GM19438 (cell line): ENCODE measurements at regions not wholly inside any gene's neighbourhood (a gene's known extent, or its start where the extent isn't known, plus 50 kb on each side); places are given as distances from the start of the nearest gene placed in this dataset.
A peak's percentile ranks its signal among the peaks of the same experiment; 100 is the strongest.

Experiments
- ATAC-seq: cut with Tn5 transposase; IDR thresholded peaks from one replicate; pipeline ENCODE4 v1.9.1; 2021; ENCODE audit warnings: low read depth; ENCODE audit not compliant: unreplicated experiment

GRCh38 chr17:77358801-77359200, 218.0 kb downstream of the SEC14L1 start:
- ATAC-seq: no peak

DNA sequence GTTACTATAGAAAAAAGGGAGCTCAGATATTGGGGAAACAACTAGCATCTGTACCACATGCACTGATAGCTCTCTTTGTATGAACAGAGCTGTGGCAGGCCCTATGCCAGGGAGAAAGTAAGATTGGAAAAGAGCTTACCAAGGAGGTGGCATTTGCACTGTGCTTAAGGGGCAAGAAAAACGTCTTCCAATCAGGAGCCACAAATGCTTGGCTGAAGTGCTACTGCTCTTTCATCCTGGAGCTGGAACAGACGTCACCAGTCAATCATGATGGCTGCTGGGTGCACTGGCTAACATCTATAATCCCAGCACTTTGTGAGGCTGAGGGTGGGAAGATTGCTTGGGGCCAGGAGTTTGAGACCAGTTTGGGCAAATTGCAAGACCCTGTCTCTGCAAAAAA, 218.5 kb downstream of the SEC14L1 start:
- no peak for ATAC-seq

DNA sequence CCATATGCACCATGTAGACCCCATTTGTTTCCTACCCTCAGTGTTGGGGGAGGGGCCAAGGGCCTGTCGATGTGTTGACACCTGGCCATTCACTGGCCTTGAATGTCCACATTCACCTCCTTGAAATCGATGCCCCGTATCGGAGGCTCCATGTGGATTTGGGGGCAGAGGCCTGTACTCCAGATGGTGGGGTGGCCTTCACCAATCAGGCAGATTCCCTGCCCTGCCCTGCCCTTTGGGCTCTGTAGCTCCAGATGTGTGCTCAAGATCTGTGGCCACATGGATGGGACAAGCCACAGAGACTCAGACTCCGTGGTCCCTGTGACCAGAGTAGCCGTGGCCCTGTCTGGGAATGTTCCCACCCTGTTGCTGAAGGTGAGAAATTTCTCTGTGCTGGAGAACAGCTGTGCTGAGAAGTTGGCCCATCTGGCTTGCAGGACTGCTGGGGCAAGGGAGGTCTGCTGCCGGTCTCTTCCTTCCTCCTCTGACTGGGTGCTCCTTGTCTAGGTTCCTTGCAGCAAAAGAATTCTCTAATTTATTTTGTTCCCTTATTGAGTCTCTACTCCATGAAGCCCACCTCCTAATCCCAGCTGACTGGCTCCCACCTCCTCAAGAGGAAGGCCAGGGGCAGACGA, 221.3 kb downstream of the SEC14L1 start:
- ATAC-seq: no peak

DNA sequence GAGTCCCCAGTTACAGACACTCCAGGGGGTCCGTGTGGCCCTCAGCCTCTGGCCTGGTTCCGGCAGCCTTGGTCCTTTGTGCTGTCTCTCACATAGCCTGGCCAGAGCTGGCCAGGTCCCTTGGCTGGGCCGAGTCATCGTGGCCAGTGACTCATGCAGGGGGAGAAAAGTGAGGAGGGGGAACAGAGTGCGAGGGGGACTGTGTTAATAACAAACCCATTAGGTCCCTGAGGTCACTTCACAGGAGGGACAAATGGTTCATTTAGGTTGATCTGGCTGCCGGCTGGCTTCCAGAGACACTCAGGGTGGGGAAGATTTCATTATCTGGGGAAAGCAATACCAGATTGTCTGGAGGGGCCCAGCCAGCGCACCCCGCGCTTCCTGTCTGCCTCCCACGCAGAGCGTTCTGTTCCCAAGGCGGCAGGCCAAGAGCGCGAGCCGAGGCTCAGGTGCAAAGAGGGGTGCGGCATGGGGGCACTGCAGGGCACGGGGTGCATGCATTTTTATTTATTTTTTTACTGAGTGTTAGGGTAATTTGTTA, 223.1 kb downstream of the SEC14L1 start:
- ATAC-seq: no peak

GRCh38 chr17:77364381-77364911, 223.7 kb downstream of the SEC14L1 start:
- no peak for ATAC-seq

- no peak for ATAC-seq
Measured at GRCh38 chr17:77364941-77365583, 224.3 kb downstream of the SEC14L1 start.

DNA sequence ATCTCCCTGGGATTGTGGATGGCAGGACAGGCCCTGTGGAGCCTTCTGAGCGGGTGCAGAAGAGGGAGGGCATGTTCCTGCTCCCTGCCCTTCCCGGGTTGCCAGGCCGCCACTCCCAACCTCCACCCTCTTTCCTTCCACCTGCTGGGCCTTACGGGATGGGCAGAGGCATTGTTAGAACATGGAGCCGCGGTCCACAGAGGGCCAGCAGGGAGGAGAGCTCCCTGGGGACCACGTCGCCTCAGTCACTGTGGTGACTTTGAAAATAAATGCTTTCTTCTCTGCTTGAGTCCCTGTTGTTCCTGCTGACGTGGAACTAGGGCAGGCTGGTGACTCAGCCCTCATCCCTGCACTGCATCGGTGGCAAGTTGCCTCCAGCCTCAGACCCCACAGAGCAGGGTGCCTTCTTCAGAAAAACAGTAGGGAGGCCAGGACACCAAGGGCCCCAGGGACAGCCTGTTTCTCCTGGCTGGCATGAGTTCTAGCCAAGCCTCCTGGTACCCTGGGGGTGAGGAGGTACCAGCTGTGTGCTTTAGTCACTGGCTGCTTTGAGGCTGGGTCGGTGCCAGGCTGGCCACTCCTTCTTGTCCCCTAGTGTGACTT, 224.9 kb downstream of the SEC14L1 start:
- ATAC-seq: no peak

- ATAC-seq: no peak
Measured at GRCh38 chr17:77366206-77366557, 225.4 kb downstream of the SEC14L1 start.

GRCh38 chr17:77366558-77367245, 225.9 kb downstream of the SEC14L1 start:
- ATAC-seq: peak; percentile 65

DNA sequence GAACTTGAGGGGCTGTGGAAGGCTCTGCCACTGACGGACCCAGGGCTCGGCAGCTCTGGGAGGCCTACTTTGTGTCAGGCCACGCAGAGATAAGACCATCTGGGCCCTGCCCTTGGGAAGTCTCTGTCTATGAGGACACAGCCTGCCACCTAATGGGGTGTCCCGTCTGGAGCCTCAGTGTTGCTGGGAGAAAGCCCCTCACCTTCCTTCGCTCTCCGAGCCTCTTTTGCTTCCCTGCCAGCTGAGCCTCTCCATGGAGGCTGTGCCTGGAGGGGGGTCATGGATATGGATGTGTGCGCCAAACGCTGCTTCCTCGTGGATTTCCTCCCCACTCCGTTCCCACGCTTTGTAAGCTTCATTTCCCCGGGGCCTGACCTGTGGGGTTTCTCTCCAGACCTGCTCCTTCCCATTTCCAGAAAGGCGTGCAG, 228.8 kb downstream of the SEC14L1 start:
- no peak for ATAC-seq

DNA sequence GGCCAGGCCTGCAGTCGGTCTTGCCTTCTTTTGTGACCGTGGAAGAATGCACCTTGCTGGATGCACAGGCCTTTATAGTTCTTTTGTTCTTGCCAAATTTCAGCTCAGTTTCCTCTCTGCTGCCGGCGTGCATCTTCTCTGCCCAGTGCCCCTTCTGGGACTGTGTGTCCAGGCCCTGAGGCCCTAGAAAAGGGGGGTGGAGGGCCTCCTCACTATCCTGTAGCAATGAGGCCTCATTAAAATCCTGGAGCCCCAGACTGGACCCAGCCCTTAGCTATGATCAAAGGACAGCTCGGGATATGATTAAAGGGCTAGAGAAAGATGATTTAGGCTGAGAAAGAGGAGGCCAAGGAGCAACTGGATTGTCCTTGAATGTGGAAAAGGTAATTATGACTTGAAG, 229.8 kb downstream of the SEC14L1 start:
- ATAC-seq: no peak

- ATAC-seq: no peak
Measured at GRCh38 chr17:77371117-77371887, 230.5 kb downstream of the SEC14L1 start.

GRCh38 chr17:77371888-77372443, 231.2 kb downstream of the SEC14L1 start:
- no peak for ATAC-seq

- ATAC-seq: peak; percentile 54
Measured at GRCh38 chr17:77372444-77373298, 231.9 kb downstream of the SEC14L1 start.

- ATAC-seq: peak; percentile 26
Measured at GRCh38 chr17:77373299-77374169, 232.8 kb downstream of the SEC14L1 start.

DNA sequence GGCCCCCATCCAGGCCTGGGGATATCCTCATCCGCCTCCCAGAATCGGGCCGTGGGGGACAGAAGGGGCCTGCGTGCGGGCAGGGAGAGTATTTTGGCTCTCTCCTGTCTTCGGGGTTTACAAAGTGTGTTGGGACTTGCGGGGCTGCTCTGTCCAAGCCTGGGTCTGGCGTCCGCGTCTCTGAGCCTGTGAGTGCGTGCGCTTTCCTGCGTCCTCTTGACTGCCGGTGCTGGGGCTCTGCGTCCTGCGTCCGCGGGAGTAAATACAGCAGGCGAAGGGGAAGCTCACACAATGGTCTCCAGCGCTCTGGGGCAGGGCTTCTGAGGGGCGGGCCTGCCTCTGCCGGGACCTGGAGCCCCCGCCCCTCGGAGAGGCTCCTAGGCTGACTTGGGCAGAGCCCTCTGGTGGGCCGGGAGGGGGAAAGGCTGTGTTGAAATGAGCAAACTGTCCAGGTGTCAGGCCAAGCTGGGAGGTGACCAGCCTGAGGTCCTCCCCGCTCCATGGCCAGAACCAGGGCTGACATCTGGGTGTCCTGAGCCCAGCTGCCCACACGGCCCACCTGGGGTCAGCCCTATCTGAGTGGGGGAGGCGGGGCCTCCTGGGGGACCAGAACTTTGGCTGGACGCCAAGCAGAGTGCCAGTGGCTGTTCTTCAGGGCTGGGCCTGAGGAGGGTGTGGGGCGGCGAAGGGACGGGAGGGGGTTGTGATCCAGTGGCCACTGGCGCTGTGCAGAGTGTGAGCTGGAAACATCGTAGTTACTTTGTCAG, 233.6 kb downstream of the SEC14L1 start:
- ATAC-seq: no peak
